Lower leg skin (tissue), 3 donors: ENCODE measurements at regions not wholly inside any gene's neighbourhood (a gene's known extent, or its start where the extent isn't known, plus 50 kb on each side); places are given as distances from the start of the nearest gene placed in this dataset.

Experiments used
- POLR2A ChIP-seq, 2 donors: fragments of 450-650 bp; IDR thresholded peaks; one replicate each; pipeline ENCODE4 v1.6.1; 2016 to 2017; ENCODE audit warnings: antibody characterized with exemption in 2 of 2, mild to moderate bottlenecking in 1 of 2, moderate library complexity in 1 of 2
- TF ChIP-seq, protein P1 (sequence below), 3 donors: fragments of 450-650 bp; IDR thresholded peaks; one replicate each; pipeline ENCODE4 v1.5.1; 2016; ENCODE audit warnings: antibody characterized with exemption in 3 of 3, mild to moderate bottlenecking in 3 of 3, moderate library complexity in 2 of 3

DNA sequence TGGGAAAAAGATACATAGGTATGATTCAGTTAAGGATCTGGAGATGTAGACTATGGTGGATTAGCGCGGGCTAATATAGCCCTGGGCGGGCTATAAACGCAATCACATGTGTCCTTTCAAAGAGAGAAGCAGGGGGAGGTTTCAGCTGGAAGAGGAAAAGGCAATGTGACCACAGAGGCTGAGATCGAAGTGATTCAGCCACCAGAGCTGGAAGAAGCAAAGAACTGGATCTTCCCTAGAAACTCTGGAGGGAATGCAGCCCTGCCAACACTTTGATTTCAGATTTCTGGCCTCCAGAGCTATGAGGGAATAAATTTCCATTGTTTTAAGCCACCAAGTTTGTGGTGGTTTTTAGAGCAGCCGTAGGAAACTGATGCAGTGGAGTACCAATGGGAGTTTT, 81.5 kb upstream of the NHSL1 start:
- no peak for TF ChIP-seq POLR2A (IDR thresholded peaks at IDR 0.05)
- TF ChIP-seq, protein P1, sequence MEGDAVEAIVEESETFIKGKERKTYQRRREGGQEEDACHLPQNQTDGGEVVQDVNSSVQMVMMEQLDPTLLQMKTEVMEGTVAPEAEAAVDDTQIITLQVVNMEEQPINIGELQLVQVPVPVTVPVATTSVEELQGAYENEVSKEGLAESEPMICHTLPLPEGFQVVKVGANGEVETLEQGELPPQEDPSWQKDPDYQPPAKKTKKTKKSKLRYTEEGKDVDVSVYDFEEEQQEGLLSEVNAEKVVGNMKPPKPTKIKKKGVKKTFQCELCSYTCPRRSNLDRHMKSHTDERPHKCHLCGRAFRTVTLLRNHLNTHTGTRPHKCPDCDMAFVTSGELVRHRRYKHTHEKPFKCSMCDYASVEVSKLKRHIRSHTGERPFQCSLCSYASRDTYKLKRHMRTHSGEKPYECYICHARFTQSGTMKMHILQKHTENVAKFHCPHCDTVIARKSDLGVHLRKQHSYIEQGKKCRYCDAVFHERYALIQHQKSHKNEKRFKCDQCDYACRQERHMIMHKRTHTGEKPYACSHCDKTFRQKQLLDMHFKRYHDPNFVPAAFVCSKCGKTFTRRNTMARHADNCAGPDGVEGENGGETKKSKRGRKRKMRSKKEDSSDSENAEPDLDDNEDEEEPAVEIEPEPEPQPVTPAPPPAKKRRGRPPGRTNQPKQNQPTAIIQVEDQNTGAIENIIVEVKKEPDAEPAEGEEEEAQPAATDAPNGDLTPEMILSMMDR (IDR thresholded peaks at IDR 0.05): no peak
